Nephron progenitor cell (in vitro differentiated cells): ENCODE measurements at regions not wholly inside any gene's neighbourhood (a gene's known extent, or its start where the extent isn't known, plus 50 kb on each side); places are given as distances from the start of the nearest gene placed in this dataset.
"Not testable (repeated sequence)": the region's sequence is repeated elsewhere in the genome, so short reads cannot be mapped to it uniquely, and the experiment has no call there.

Source experiments
- DNase-seq: peaks from one replicate; pipeline ENCODE4 v3.0.0; 2021
- H3K27ac Mint-ChIP-seq: 2 replicates; pipeline ENCODE4 v1.8.0; 2021; ENCODE audit warnings: mild to moderate bottlenecking, moderate library complexity, mixed read lengths
- H3K27me3 Mint-ChIP-seq: 2 replicates; pipeline ENCODE4 v1.8.0; 2021; ENCODE audit warnings: mild to moderate bottlenecking, low read depth, mixed read lengths; ENCODE audit not compliant: poor library complexity
- H3K36me3 Mint-ChIP-seq: 2 replicates; pipeline ENCODE4 v1.8.0; 2021; ENCODE audit warnings: low read depth, mixed read lengths
- H3K4me1 Mint-ChIP-seq: 2 replicates; pipeline ENCODE4 v1.8.0; 2021; ENCODE audit warnings: mixed read lengths
- H3K4me3 Mint-ChIP-seq: 2 replicates; pipeline ENCODE4 v1.8.0; 2021; ENCODE audit warnings: mild to moderate bottlenecking, moderate library complexity, mixed read lengths
- H3K9me3 Mint-ChIP-seq: 2 replicates; pipeline ENCODE4 v1.8.0; 2021; ENCODE audit warnings: mild to moderate bottlenecking, moderate library complexity, mixed read lengths
- CTCF ChIP-seq: fragments of 200-600 bp; sonication (generic); IDR thresholded peaks from 2 replicates; pipeline ENCODE4 v1.5.0; 2021; ENCODE audit warnings: antibody characterized with exemption

- Mint-ChIP-seq H3K27ac (no peak overlapping the region), H3K27me3 (no peaks in the 10 kb centered on the region), H3K4me3 (no peak overlapping the region), H3K9me3 (no peaks in the 10 kb centered on the region), H3K36me3 (no peaks in the 10 kb centered on the region), H3K4me1 (no peaks in the 10 kb centered on the region)
- DNase-seq: no peak
- no peak for TF ChIP-seq CTCF
These were observed 188.9 kb upstream of the DDX53 start for GRCh38 chrX:22810876-22811275.

DNA sequence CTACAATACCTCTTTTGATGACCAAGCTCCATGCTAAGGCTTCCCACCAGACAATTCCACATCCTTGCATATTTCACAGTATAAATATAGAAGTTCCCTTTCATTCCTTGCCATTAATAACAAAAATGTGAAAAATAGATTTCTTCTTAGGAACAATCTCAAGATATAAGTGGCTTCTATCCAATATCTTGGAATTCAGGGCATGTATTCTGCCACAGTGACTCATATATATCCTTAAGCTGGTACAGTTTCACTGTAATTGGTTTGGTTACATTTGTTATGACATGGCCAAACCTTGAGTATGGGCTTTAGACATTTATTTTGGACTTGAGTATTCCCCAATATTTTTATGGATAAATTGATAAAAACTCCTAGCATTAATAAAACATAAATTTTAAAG, 181.7 kb upstream of the DDX53 start:
- Mint-ChIP-seq H3K36me3 (no peaks in the 10 kb centered on the region), H3K27me3 (no peaks in the 10 kb centered on the region), H3K9me3 (no peaks in the 10 kb centered on the region), H3K4me3 (no peak overlapping the region), H3K27ac (no peak overlapping the region), H3K4me1 (no peaks in the 10 kb centered on the region)
- no peak for TF ChIP-seq CTCF
- no peak for DNase-seq

GRCh38 chrX:22855693-22856092, 144.1 kb upstream of the DDX53 start:
- Mint-ChIP-seq H3K27ac (no peak overlapping the region), H3K9me3 (peaks cover 3% of the 10 kb centered on the region), H3K4me1 (no peaks in the 10 kb centered on the region), H3K4me3 (no peak overlapping the region), H3K36me3 (no peaks in the 10 kb centered on the region), H3K27me3 (peaks cover under 1% of the 10 kb centered on the region)
- no peak for TF ChIP-seq CTCF
- no peak for DNase-seq

DNA sequence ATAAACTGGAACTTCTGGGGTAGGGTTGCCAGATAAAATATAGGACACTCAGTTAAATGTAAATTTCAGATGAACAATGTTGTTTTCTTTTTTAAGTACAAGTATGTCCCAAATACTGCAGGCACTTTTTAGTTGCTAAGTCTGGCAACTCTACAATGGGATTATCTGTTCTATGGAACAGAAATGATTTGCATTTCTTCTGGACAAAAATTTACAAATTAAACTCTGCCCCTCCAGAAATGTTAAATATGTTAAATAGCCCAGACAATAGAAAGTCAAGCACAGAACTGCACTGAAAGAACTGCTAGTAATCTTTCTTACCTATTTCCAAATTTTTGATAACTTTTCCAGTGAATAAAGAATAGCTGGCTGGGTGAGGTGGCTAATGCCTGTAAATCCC, 140.1 kb upstream of the DDX53 start:
- no peak for DNase-seq
- Mint-ChIP-seq H3K4me1 (no peaks in the 10 kb centered on the region), H3K36me3 (no peaks in the 10 kb centered on the region)

GRCh38 chrX:22866801-22867200, 133.0 kb upstream of the DDX53 start:
- H3K27ac Mint-ChIP-seq, H3K4me1 Mint-ChIP-seq, H3K27me3 Mint-ChIP-seq, DNase-seq, H3K36me3 Mint-ChIP-seq, H3K4me3 Mint-ChIP-seq: not testable (repeated sequence)
- peaks cover 51% of the 10 kb centered on the region for H3K9me3 Mint-ChIP-seq

More for the DNA sequence above, 140.1 kb upstream of the DDX53 start:
- no peak overlapping the region for H3K4me3 Mint-ChIP-seq
- TF ChIP-seq CTCF: no peak
- no peaks in the 10 kb centered on the region for H3K9me3 Mint-ChIP-seq
- no peaks in the 10 kb centered on the region for H3K27me3 Mint-ChIP-seq
- H3K27ac Mint-ChIP-seq: no peak overlapping the region

- no peak overlapping the region for H3K4me3 Mint-ChIP-seq
- no peak for DNase-seq
- no peaks in the 10 kb centered on the region for H3K9me3 Mint-ChIP-seq
- no peak overlapping the region for H3K27ac Mint-ChIP-seq
- no peaks in the 10 kb centered on the region for H3K36me3 Mint-ChIP-seq
- TF ChIP-seq CTCF: no peak
- H3K4me1 Mint-ChIP-seq: no peaks in the 10 kb centered on the region
- H3K27me3 Mint-ChIP-seq: no peaks in the 10 kb centered on the region
These were observed 117.2 kb upstream of the DDX53 start for GRCh38 chrX:22882543-22882942.
